ENCODE measurements at regions not wholly inside any gene's neighbourhood (a gene's known extent, or its start where the extent isn't known, plus 50 kb on each side); places are given as distances from the start of the nearest gene placed in this dataset.

GRCh38 chr16:86739808-86740207, 161.5 kb downstream of the FOXL1 start:
- DNase-seq (ENCODE audit: low spot score) (no peak), ATAC-seq (no peak)
- Mint-ChIP-seq H3K4me1 (ENCODE audit: low read depth in 2 of 2) (peaks cover 0 to 9% of the 10 kb centered on the region in 2 donors), H3K4me3 (peak overlapping the region; percentile 2), H3K9me3 (no peaks in the 10 kb centered on the region), H3K36me3 (no peaks in the 10 kb centered on the region), H3K27me3 (peaks cover 44 to 59% of the 10 kb centered on the region in 2 donors), H3K27ac (no peak overlapping the region)

GRCh38 chr16:86740298-86740697, 161.9 kb downstream of the FOXL1 start:
- Mint-ChIP-seq H3K36me3 (no peaks in the 10 kb centered on the region), H3K27me3 (peaks cover 42 to 63% of the 10 kb centered on the region in 2 donors), H3K4me3 (peak overlapping the region; percentile 2), H3K9me3 (no peaks in the 10 kb centered on the region), H3K27ac (no peak overlapping the region), H3K4me1 (ENCODE audit: low read depth in 2 of 2) (peaks cover 0 to 9% of the 10 kb centered on the region in 2 donors)
- ATAC-seq (no peak), DNase-seq (ENCODE audit: low spot score) (no peak)

GRCh38 chr16:86740906-86741799, 162.8 kb downstream of the FOXL1 start:
- Mint-ChIP-seq H3K36me3 (no peaks in the 10 kb centered on the region), H3K4me1 (ENCODE audit: low read depth in 2 of 2) (peaks cover 0 to 9% of the 10 kb centered on the region in 2 donors), H3K27ac (no peak overlapping the region), H3K4me3 (peak overlapping the region; percentile 23), H3K9me3 (no peaks in the 10 kb centered on the region), H3K27me3 (peaks cover 42 to 72% of the 10 kb centered on the region in 2 donors)
- ATAC-seq (peak in 1 of 2 donors; percentile 50), DNase-seq (ENCODE audit: low spot score) (no peak)

- no peaks in the 10 kb centered on the region for H3K36me3 Mint-ChIP-seq
- H3K27me3 Mint-ChIP-seq, result peaks cover 25 to 49% of the 10 kb centered on the region in 2 donors
- ATAC-seq, result no peak
- no peak overlapping the region for H3K27ac Mint-ChIP-seq
- H3K4me1 Mint-ChIP-seq (ENCODE audit: low read depth in 2 of 2), result no peaks in the 10 kb centered on the region
- no peaks in the 10 kb centered on the region for H3K9me3 Mint-ChIP-seq
- DNase-seq (ENCODE audit: low spot score), result no peak
- H3K4me3 Mint-ChIP-seq, result no peak overlapping the region
These were observed 169.4 kb downstream of the FOXL1 start for GRCh38 chr16:86747761-86748160.

GRCh38 chr16:86748652-86749051, 170.3 kb downstream of the FOXL1 start:
- ATAC-seq (peak in 1 of 2 donors; percentile 52), DNase-seq (ENCODE audit: low spot score) (no peak)
- Mint-ChIP-seq H3K4me3 (no peak overlapping the region), H3K27me3 (peaks cover 21 to 44% of the 10 kb centered on the region in 2 donors), H3K9me3 (no peaks in the 10 kb centered on the region), H3K36me3 (no peaks in the 10 kb centered on the region), H3K4me1 (ENCODE audit: low read depth in 2 of 2) (no peaks in the 10 kb centered on the region), H3K27ac (no peak overlapping the region)

- peaks cover 11 to 18% of the 10 kb centered on the region in 2 donors for H3K27me3 Mint-ChIP-seq
- no peaks in the 10 kb centered on the region for H3K4me1 Mint-ChIP-seq (ENCODE audit: low read depth in 2 of 2)
- H3K36me3 Mint-ChIP-seq, result no peaks in the 10 kb centered on the region
- no peaks in the 10 kb centered on the region for H3K9me3 Mint-ChIP-seq
- DNase-seq (ENCODE audit: low spot score) (no peak), ATAC-seq (no peak)
- no peak overlapping the region for H3K4me3 Mint-ChIP-seq
- H3K27ac Mint-ChIP-seq, result no peak overlapping the region
These were observed 173.0 kb downstream of the FOXL1 start for GRCh38 chr16:86751076-86752030.

GRCh38 chr16:86752582-86753175, 174.3 kb downstream of the FOXL1 start:
- Mint-ChIP-seq H3K9me3 (no peaks in the 10 kb centered on the region), H3K27ac (no peak overlapping the region), H3K4me3 (no peak overlapping the region), H3K27me3 (peaks cover 13 to 15% of the 10 kb centered on the region in 2 donors), H3K4me1 (ENCODE audit: low read depth in 2 of 2) (peaks cover 7% of the 10 kb centered on the region in 2 donors), H3K36me3 (no peaks in the 10 kb centered on the region)
- no peak for DNase-seq (ENCODE audit: low spot score)
- peak in 1 of 2 donors; percentile 4 for ATAC-seq

GRCh38 chr16:86753399-86753798, 175.1 kb downstream of the FOXL1 start:
- peaks cover 7% of the 10 kb centered on the region in 2 donors for H3K4me1 Mint-ChIP-seq (ENCODE audit: low read depth in 2 of 2)
- peaks cover 8 to 11% of the 10 kb centered on the region in 2 donors for H3K27me3 Mint-ChIP-seq
- DNase-seq (ENCODE audit: low spot score) (no peak), ATAC-seq (no peak)
- H3K27ac Mint-ChIP-seq, result no peak overlapping the region
- H3K9me3 Mint-ChIP-seq, result no peaks in the 10 kb centered on the region
- H3K36me3 Mint-ChIP-seq, result no peaks in the 10 kb centered on the region
- H3K4me3 Mint-ChIP-seq, result no peak overlapping the region

GRCh38 chr16:86755571-86756006, 177.2 kb downstream of the FOXL1 start:
- no peak overlapping the region for H3K27ac Mint-ChIP-seq
- no peaks in the 10 kb centered on the region for H3K9me3 Mint-ChIP-seq
- peaks cover 19 to 26% of the 10 kb centered on the region in 2 donors for H3K27me3 Mint-ChIP-seq
- peaks cover 7% of the 10 kb centered on the region in 2 donors for H3K4me1 Mint-ChIP-seq (ENCODE audit: low read depth in 2 of 2)
- ATAC-seq, result no peak
- no peak overlapping the region for H3K4me3 Mint-ChIP-seq
- no peaks in the 10 kb centered on the region for H3K36me3 Mint-ChIP-seq
- DNase-seq (ENCODE audit: low spot score), result no peak

- Mint-ChIP-seq H3K9me3 (no peaks in the 10 kb centered on the region), H3K4me1 (ENCODE audit: low read depth in 2 of 2) (peaks cover 7% of the 10 kb centered on the region in 2 donors), H3K27me3 (peaks cover 20 to 31% of the 10 kb centered on the region in 2 donors), H3K4me3 (no peak overlapping the region), H3K36me3 (no peaks in the 10 kb centered on the region), H3K27ac (no peak overlapping the region)
- DNase-seq (ENCODE audit: low spot score) (no peak), ATAC-seq (peak in 1 of 2 donors; percentile 52)
These were observed 178.7 kb downstream of the FOXL1 start for GRCh38 chr16:86756882-86757703.

GRCh38 chr16:86757704-86758040, 179.3 kb downstream of the FOXL1 start:
- ATAC-seq (no peak), DNase-seq (ENCODE audit: low spot score) (no peak)
- Mint-ChIP-seq H3K27me3 (peaks cover 23 to 33% of the 10 kb centered on the region in 2 donors), H3K4me1 (ENCODE audit: low read depth in 2 of 2) (peaks cover 7% of the 10 kb centered on the region in 2 donors), H3K9me3 (no peaks in the 10 kb centered on the region), H3K27ac (no peak overlapping the region), H3K4me3 (no peak overlapping the region), H3K36me3 (no peaks in the 10 kb centered on the region)

GRCh38 chr16:86758932-86759331, 180.6 kb downstream of the FOXL1 start:
- peaks cover 24 to 33% of the 10 kb centered on the region in 2 donors for H3K27me3 Mint-ChIP-seq
- H3K27ac Mint-ChIP-seq, result no peak overlapping the region
- no peaks in the 10 kb centered on the region for H3K36me3 Mint-ChIP-seq
- H3K9me3 Mint-ChIP-seq, result no peaks in the 10 kb centered on the region
- peaks cover 7% of the 10 kb centered on the region in 2 donors for H3K4me1 Mint-ChIP-seq (ENCODE audit: low read depth in 2 of 2)
- ATAC-seq (no peak), DNase-seq (ENCODE audit: low spot score) (no peak)
- H3K4me3 Mint-ChIP-seq, result no peak overlapping the region

All from natural killer cell treated with Interleukin-12 subunit alpha and Interleukin-12 subunit beta and Interleukin-15 and Interleukin-18, amount 100 ng/mL, for 72 hours (primary cell).